GM10266 (cell line): ENCODE measurements at regions not wholly inside any gene's neighbourhood (a gene's known extent, or its start where the extent isn't known, plus 50 kb on each side); places are given as distances from the start of the nearest gene placed in this dataset.
A peak's percentile ranks its signal among the peaks of the same experiment; 100 is the strongest.
"Not testable (repeated sequence)": the region's sequence is repeated elsewhere in the genome, so short reads cannot be mapped to it uniquely, and the experiment has no call there.

Source experiments
- DNase-seq: peaks from one replicate; pipeline ENCODE4 v3.0.0; 2012; ENCODE audit errors: extremely low spot score
- CTCF ChIP-seq: IDR thresholded peaks from 2 replicates; pipeline ENCODE4 v1.5.1; 2012; ENCODE audit warnings: mild to moderate bottlenecking, low read depth; ENCODE audit not compliant: control insufficient read depth, insufficient read depth; ENCODE audit errors: missing control alignments

- no peak for DNase-seq
- TF ChIP-seq CTCF, result no peak
Observed at GRCh38 chr5:130845049-130845765, 319.8 kb downstream of the HINT1 start.

GRCh38 chr5:130836729-130837649 lies 328.1 kb downstream of the HINT1 start:
- DNase-seq, result peak; percentile 13
- TF ChIP-seq CTCF, result no peak

- not testable (repeated sequence) for DNase-seq
Observed at GRCh38 chr5:130817598-130818384, 347.3 kb downstream of the HINT1 start.

GRCh38 chr5:130815246-130815645 lies 349.8 kb downstream of the HINT1 start:
- no peak for DNase-seq
- no peak for TF ChIP-seq CTCF

GRCh38 chr5:130808691-130809090 lies 356.4 kb downstream of the HINT1 start:
- no peak for TF ChIP-seq CTCF
- DNase-seq, result no peak

- no peak for TF ChIP-seq CTCF
- no peak for DNase-seq
Observed at GRCh38 chr5:130805648-130806047, 359.4 kb downstream of the HINT1 start.

- no peak for TF ChIP-seq CTCF
- no peak for DNase-seq
Observed at GRCh38 chr5:130805036-130805435, 360.0 kb downstream of the HINT1 start.
